CD4-positive, alpha-beta T cell treated with Interleukin-10 for 1 hour (primary cell): ENCODE measurements at regions not wholly inside any gene's neighbourhood (a gene's known extent, or its start where the extent isn't known, plus 50 kb on each side); places are given as distances from the start of the nearest gene placed in this dataset.
"Not testable (repeated sequence)": the region's sequence is repeated elsewhere in the genome, so short reads cannot be mapped to it uniquely, and the experiment has no call there.

ENCODE experiments used
- DNase-seq: peaks from one replicate; pipeline ENCODE4 v3.0.0-alpha.2; 2020

DNA sequence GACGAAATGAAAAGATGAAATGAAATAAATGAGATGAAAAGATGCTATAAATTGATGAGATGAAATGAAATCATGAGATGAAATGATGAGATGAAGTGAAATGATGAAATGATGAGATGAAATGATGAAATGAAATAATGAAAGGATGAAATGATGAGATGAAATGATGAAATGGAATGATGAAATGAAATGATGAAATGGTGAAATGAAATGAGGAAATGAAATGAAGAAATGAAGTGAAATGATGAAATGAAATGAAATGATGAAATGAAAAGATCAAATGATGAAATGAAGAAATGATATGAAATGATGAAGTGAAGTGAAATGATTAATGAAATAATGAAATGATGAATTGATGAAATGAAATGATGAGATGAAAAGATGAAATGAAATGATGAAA is 138.5 kb upstream of the ERV3-1 start:
- DNase-seq: not testable (repeated sequence)

- not testable (repeated sequence) for DNase-seq
Observed at GRCh38 chr7:65144557-65144956, 138.1 kb upstream of the ERV3-1 start.

GRCh38 chr7:65144119-65144518 is 137.6 kb upstream of the ERV3-1 start:
- DNase-seq: not testable (repeated sequence)

DNA sequence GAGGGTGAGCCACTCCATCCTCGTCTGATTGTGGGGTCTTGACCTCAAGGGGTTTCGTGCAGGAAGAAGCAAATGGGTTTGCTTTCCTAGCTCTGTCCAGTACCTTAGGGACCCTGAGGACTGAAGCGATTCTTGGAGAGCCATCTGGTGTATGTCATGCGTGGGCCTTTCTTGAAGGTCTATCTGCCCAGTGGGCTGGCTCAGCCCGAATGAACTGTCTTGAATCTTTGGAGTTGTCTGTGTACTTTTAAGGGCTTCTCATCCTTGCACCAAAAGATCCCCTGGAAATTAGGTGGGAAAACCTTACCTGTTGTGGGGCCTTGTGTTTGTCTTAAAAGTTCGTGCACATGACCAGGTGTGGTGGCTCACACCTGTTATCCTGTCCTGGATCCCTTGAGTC is 135.4 kb upstream of the ERV3-1 start:
- DNase-seq: not testable (repeated sequence)

DNA sequence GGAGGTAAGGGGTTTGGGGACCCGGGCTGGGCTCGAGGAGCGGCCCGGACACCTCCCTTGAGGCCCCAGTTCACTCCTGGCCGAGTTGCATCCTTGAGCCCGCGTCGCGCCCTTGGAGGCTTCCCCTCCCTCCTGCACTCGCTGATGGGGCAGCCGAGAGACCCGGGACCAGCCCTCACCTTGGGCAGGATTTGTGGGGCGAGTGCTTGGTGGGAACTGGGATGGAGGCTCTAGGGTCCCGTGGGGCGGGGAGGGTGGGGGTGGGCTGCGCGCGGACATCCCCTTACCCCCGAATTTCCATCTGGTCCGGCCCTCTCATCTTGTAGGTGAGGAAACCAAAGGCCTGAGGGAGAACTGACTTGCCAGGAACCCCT is 134.9 kb upstream of the ERV3-1 start:
- not testable (repeated sequence) for DNase-seq

DNA sequence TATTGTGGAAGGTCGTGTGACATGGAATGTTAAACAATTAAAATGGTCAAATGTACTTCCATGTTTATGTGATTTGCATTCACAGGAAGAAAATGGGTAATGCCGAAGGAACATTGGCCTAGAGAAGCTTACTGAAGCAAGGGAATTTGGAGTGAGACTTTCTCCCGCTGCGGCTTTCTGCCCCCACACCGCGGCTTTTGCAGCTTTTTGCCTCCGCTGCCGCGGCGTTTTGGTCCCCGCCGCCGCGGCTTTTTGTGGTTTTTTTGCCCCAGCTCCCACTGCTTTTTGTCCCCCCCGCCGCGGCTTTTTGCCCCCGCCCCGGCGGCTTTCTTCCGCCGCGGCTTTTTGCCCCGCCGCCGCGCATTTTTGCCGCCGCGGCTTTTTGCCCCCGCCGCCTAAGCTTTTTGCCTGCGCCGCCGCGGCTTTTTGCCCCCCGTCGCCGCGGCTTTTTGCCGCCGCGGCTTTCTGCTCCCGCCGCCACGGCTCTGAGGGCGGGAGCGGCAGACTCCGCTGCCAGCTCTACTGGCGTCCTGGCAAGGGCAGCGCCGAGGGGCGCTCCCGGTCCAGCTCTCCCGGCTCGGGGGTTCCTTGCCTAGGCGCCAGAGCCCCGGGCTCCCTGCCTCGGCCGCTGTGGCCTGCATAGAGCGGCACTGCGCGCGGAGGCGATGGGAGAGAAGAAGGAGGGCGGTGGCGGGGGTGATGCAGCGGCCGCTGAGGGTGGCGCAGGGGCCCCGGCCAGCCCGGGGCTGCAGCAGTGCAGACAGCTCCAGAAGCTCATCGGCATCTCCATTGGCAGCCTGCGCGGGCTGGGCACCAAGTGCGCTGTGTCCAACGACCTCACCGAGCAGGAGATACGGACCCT is 134.3 kb upstream of the ERV3-1 start:
- DNase-seq: not testable (repeated sequence)

- not testable (repeated sequence) for DNase-seq
Observed at GRCh38 chr7:65136850-65137249, 130.4 kb upstream of the ERV3-1 start.

DNA sequence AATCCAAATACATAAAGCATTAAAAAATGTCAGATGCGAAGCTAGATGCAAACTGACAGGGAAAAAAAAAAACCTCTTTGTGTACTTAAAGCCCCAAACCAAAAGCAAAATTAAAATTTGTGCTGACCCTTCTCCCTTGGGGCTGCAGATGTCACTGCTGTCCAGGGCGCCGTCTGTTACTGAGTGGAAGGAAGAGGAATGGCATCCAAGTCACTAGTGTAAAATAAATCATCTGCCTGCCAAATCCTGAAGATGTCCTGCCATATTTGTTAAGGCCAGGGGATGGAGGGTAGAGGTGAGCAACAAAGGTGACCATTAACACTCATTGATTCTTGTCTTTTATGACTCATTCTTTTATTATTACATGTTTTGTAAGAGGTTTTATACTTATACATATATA is 126.6 kb upstream of the ERV3-1 start:
- not testable (repeated sequence) for DNase-seq

DNA sequence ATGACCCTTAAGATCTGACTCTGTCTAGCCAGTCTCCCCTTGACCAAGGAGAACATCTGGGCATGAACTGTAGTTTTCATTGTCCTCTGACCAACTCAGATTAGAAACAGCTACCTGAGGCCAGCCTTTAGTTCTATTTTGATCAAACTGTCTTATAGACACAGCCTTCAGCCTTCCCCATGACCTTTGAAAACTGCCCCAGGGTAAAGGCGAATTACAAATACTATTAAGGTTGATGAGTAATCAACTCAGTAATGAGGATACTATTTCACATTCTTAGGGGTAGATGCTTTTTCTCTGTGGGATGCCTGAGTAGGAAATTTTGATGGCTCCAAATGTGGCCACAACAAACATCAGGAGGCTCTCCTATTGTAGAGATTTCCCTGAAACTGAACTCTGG is 125.8 kb upstream of the ERV3-1 start:
- DNase-seq: not testable (repeated sequence)

- not testable (repeated sequence) for DNase-seq
Observed at GRCh38 chr7:65127364-65127763, 120.9 kb upstream of the ERV3-1 start.

- DNase-seq: not testable (repeated sequence)
Observed at GRCh38 chr7:65124600-65124999, 118.1 kb upstream of the ERV3-1 start.

DNA sequence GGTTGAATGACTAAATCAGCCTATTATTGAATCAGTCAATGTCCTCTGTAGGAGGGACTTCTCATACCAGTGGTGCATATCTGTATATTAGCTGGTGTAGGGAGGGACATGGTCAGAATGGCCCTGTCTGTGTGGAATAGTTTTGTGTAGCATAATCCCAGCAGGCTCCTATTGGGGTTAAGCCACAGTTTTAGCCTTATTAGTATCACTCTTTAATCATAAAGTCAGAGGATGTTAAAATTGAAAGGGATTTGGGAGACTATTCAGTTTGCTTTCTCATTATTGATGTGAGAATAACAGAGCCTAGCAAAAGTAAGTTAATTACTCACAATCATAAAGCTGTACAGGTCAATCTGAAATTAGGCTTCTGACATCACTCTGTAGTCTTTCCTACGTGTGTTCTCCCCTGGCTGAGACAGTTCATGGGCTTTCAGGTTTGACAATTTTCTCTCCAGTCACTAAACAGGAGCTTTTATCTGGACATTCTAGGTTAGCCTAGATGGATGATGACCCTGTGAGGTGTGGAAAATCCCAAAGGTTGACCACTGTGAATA is 99.2 kb upstream of the ERV3-1 start:
- DNase-seq: not testable (repeated sequence)

DNA sequence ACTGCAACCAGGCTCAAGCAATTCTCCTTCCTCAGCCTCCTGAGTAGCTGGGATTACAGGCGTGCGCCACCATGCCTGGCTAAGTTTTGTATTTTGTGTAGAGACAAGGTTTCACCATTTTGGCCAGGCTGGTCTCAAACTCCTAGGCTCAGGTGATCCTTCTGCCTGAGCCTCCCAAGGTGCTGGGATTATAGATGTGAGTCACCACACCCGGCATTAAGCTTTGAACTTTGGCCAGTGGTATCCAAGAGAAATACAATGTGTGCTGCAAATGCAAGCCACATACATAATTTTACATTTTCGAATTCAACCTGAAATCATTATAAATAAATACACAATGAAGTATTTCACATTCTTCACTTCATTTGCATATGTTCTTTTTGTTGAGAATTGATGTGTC is 94.0 kb upstream of the ERV3-1 start:
- DNase-seq: not testable (repeated sequence)

GRCh38 chr7:65081669-65082055 is 75.2 kb upstream of the ERV3-1 start:
- DNase-seq: not testable (repeated sequence)

- peak; percentile 93 for DNase-seq
Observed at GRCh38 chr7:65080799-65081668, 74.5 kb upstream of the ERV3-1 start.

GRCh38 chr7:65074959-65075358 is 68.5 kb upstream of the ERV3-1 start:
- not testable (repeated sequence) for DNase-seq

DNA sequence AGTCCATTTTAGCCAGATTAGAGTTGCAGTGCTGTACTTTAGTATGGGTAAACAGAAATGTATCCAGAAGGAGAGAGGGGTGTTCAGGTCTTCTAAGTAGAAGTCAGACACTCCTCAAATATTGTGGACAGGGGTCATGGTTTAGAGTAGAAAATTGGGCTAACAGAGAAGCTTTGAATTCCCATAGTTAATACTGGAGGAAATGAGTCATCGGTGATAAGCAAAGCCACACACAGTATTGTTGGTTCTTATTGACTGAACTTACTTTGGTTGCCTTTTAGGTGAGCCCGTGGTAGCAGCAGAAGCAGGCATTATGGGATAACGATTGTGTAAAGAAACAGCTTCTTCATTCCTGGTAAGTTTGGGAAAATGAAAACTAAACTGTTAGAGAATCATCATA is 66.7 kb upstream of the ERV3-1 start:
- DNase-seq: not testable (repeated sequence)

- DNase-seq: not testable (repeated sequence)
Observed at GRCh38 chr7:65071854-65072431, 65.5 kb upstream of the ERV3-1 start.

DNA sequence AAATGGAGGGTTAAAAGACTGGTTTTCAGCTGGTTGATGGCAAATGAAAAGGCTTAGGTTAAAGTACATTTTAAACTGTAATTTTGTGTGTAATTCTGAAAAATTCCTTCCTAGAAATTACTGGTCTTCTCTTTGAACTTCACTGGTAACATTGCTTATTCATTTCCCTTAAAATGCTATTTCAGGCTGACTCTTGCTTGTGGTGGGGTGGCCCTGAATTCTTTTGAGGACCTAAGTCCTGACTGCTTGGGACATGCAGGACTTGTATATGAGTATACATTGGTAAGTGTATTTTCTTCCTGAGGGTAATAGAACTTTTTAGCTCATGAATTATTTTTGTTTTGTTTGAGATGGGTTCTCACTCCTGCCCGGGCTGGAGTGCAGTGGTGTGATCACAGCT is 63.0 kb upstream of the ERV3-1 start:
- not testable (repeated sequence) for DNase-seq

DNA sequence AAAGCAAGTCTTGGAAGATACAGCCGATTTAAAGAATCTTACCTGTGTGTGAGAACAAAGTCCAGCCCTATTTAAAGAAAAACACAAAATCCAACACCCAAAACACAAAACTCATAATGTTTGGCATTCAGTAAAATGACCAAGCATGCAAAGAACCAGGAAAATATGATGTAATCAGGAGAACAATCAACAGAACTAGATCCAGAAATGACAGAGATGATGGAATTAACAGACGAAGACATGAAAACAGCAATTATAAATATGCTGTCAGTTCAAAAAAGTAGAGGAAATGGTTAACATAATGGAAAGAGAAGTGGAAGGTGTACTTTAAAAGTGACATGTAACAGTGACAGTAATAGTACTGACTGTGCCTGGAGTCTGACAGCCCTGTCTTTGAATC is 56.1 kb upstream of the ERV3-1 start:
- not testable (repeated sequence) for DNase-seq

- DNase-seq: not testable (repeated sequence)
Observed at GRCh38 chr7:65059247-65059646, 52.8 kb upstream of the ERV3-1 start.
